ENCODE measurements at regions not wholly inside any gene's neighbourhood (a gene's known extent, or its start where the extent isn't known, plus 50 kb on each side); places are given as distances from the start of the nearest gene placed in this dataset.

DNA sequence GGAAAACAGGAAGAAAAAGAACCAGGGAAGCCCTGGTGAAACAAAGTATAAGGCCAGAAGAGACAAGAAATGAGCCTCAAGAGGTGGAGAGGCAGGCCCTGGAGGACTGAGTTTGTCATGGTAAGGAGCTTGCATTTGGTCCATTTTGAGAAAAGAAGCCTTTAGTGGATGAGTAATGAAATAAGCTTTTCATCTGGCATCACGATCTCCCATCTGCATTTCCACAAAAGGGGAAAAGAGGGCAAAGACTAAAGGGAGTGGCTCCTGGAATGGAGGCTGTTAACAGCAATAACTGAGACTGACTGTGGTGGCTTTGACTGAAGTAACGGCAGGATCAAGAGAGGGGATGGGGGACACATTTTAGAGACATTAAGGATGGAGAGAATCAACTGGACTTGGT lies 148.8 kb upstream of the NBEA start:
- H3K4me1 ChIP-seq: no peaks in the 10 kb centered on the region
- H3K27me3 ChIP-seq: no peaks in the 10 kb centered on the region
- intact Hi-C loops (cut with DNase I; ENCODE audit: low total_unique reads): no loop called here
- H3K36me3 ChIP-seq (ENCODE audit: low read depth, missing control alignments): no peaks in the 10 kb centered on the region
- no peaks in the 10 kb centered on the region for H3K9me3 ChIP-seq
- no peak for DNase-seq
- no peak overlapping the region for H3K4me3 ChIP-seq
- WGBS, 2 donors: 87 to 93% methylated on average over 2 of the region's 2 CpGs
- no peak for TF ChIP-seq POLR2A (IDR thresholded peaks at IDR 0.05)
- TF ChIP-seq, protein P1, sequence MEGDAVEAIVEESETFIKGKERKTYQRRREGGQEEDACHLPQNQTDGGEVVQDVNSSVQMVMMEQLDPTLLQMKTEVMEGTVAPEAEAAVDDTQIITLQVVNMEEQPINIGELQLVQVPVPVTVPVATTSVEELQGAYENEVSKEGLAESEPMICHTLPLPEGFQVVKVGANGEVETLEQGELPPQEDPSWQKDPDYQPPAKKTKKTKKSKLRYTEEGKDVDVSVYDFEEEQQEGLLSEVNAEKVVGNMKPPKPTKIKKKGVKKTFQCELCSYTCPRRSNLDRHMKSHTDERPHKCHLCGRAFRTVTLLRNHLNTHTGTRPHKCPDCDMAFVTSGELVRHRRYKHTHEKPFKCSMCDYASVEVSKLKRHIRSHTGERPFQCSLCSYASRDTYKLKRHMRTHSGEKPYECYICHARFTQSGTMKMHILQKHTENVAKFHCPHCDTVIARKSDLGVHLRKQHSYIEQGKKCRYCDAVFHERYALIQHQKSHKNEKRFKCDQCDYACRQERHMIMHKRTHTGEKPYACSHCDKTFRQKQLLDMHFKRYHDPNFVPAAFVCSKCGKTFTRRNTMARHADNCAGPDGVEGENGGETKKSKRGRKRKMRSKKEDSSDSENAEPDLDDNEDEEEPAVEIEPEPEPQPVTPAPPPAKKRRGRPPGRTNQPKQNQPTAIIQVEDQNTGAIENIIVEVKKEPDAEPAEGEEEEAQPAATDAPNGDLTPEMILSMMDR (IDR thresholded peaks at IDR 0.05): no peak
- H3K27ac ChIP-seq: no peak overlapping the region

- no peak for DNase-seq
- Histone ChIP-seq H3K4me3 (no peak overlapping the region), H3K9me3 (no peaks in the 10 kb centered on the region), H3K27ac (no peak overlapping the region), H3K36me3 (ENCODE audit: low read depth, missing control alignments) (no peaks in the 10 kb centered on the region), H3K27me3 (no peaks in the 10 kb centered on the region), H3K4me1 (no peaks in the 10 kb centered on the region)
- 87 to 93% methylated on average over 4 of the region's 4 CpGs for WGBS, 2 donors
- TF ChIP-seq, protein P1 (IDR thresholded peaks at IDR 0.05): no peak
- no peak for TF ChIP-seq POLR2A (IDR thresholded peaks at IDR 0.05)
- intact Hi-C loops (cut with DNase I; ENCODE audit: low total_unique reads): no loop called here
Measured at GRCh38 chr13:34803756-34804155, 138.3 kb upstream of the NBEA start.

- no peak overlapping the region for H3K27ac ChIP-seq
- intact Hi-C loops (cut with DNase I; ENCODE audit: low total_unique reads): no loop called here
- no peaks in the 10 kb centered on the region for H3K9me3 ChIP-seq
- no peaks in the 10 kb centered on the region for H3K4me1 ChIP-seq
- no peak overlapping the region for H3K4me3 ChIP-seq
- H3K36me3 ChIP-seq (ENCODE audit: low read depth, missing control alignments): no peaks in the 10 kb centered on the region
- no peaks in the 10 kb centered on the region for H3K27me3 ChIP-seq
- TF ChIP-seq POLR2A (IDR thresholded peaks at IDR 0.05): no peak
- WGBS, 2 donors: 91 to 100% methylated on average over 1 of the region's 1 CpG
- DNase-seq: no peak
Measured at GRCh38 chr13:34805347-34805746, 136.7 kb upstream of the NBEA start.

- no peaks in the 10 kb centered on the region for H3K27me3 ChIP-seq
- no peak overlapping the region for H3K27ac ChIP-seq
- no peak for DNase-seq
- no peaks in the 10 kb centered on the region for H3K36me3 ChIP-seq (ENCODE audit: low read depth, missing control alignments)
- intact Hi-C loops (cut with DNase I; ENCODE audit: low total_unique reads): no loop called here
- TF ChIP-seq, protein P1 (IDR thresholded peaks at IDR 0.05): no peak
- TF ChIP-seq POLR2A (IDR thresholded peaks at IDR 0.05): no peak
- no peaks in the 10 kb centered on the region for H3K4me1 ChIP-seq
- no peak overlapping the region for H3K4me3 ChIP-seq
- no peaks in the 10 kb centered on the region for H3K9me3 ChIP-seq
Measured at GRCh38 chr13:34808649-34809048, 133.4 kb upstream of the NBEA start.

DNA sequence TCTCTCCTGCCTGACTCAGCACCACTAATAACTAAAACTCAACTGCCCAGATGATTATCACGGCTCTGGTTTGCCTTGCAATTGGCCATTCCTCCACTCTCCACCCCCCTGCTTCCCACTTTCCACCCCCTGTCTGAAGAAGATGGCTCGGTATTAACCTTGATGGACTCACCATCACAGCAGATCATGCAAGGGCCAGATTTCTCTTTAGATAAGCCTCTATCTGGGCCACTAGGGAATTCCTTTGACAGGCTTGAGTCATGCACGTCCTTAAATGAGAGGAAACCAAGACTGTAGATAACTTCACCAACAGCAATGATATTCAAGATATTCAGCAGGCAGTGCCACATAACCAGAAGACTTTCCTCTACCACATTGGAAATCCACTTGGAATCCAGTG lies 131.1 kb upstream of the NBEA start:
- intact Hi-C loops (cut with DNase I; ENCODE audit: low total_unique reads): no loop called here
- H3K9me3 ChIP-seq: no peaks in the 10 kb centered on the region
- TF ChIP-seq, protein P1 (IDR thresholded peaks at IDR 0.05): no peak
- no peak for TF ChIP-seq POLR2A (IDR thresholded peaks at IDR 0.05)
- H3K4me3 ChIP-seq: no peak overlapping the region
- WGBS, 2 donors: 68 to 100% methylated on average over 3 of the region's 3 CpGs
- H3K27me3 ChIP-seq: no peaks in the 10 kb centered on the region
- H3K4me1 ChIP-seq: no peaks in the 10 kb centered on the region
- DNase-seq: no peak
- H3K27ac ChIP-seq: no peak overlapping the region
- no peaks in the 10 kb centered on the region for H3K36me3 ChIP-seq (ENCODE audit: low read depth, missing control alignments)

Data from testis (tissue), 2 donors.